B cell (primary cell): ENCODE measurements at regions not wholly inside any gene's neighbourhood (a gene's known extent, or its start where the extent isn't known, plus 50 kb on each side); places are given as distances from the start of the nearest gene placed in this dataset.

Experiments
- EZH2 ChIP-seq: IDR thresholded peaks from 2 replicates; pipeline ENCODE4 v1.6.1; 2012; ENCODE audit warnings: borderline replicate concordance, low read depth, mild to moderate bottlenecking, moderate library complexity, low read length; ENCODE audit not compliant: insufficient read depth, poor library complexity, severe bottlenecking
- TF ChIP-seq, protein P1 (sequence below): fragments of 200-600 bp; IDR thresholded peaks from one replicate; pipeline ENCODE4 v1.8.0; 2022; ENCODE audit warnings: antibody characterized with exemption, mild to moderate bottlenecking

DNA sequence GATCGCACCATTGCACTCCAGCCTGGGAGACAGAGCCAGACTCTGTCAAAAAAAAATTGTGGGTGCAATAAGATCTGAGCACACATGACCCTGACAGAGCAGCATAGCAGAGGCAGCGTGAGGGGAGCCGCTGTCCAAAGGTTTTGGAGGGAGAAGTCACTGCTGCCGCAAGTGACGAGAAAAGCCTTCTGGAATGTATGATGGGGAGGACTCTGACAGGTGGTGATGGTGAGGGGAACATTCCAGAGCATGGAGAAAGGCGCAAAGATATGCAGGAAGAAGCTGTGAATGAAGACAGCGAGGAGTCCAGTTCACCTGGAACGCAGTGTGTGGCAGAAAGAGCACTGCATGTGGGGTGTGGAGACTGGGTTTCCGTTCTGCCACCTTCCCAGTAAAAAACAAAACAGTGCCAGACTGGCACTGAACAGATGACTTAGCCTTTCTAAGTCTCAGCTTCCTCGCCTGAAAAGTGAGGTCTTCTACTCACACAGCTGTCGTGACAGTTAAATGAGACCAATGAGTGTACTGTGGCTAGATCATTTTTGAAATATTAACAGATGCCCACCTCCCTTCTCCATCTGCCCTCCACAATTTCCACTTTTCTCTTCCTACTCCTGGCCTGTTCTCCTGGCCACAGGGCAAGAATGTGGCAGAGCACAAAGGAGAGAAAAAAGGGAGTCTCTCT is 53.4 kb upstream of the PTHLH start:
- TF ChIP-seq, protein P1, sequence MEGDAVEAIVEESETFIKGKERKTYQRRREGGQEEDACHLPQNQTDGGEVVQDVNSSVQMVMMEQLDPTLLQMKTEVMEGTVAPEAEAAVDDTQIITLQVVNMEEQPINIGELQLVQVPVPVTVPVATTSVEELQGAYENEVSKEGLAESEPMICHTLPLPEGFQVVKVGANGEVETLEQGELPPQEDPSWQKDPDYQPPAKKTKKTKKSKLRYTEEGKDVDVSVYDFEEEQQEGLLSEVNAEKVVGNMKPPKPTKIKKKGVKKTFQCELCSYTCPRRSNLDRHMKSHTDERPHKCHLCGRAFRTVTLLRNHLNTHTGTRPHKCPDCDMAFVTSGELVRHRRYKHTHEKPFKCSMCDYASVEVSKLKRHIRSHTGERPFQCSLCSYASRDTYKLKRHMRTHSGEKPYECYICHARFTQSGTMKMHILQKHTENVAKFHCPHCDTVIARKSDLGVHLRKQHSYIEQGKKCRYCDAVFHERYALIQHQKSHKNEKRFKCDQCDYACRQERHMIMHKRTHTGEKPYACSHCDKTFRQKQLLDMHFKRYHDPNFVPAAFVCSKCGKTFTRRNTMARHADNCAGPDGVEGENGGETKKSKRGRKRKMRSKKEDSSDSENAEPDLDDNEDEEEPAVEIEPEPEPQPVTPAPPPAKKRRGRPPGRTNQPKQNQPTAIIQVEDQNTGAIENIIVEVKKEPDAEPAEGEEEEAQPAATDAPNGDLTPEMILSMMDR: no peak
- no peak for TF ChIP-seq EZH2
